OCI-LY7 (cell line): ENCODE measurements at regions not wholly inside any gene's neighbourhood (a gene's known extent, or its start where the extent isn't known, plus 50 kb on each side); places are given as distances from the start of the nearest gene placed in this dataset.

Experiments used
- BruUV-seq: library from RNA; stranded (reverse); fragments of 400-500 nt; replicated peaks from 2 replicates; lab custom pipeline; 2021; lab: Mats Ljungman, UMichigan
- CTCF ChIA-PET: fragments of 300-600 bp; sonication (Branson Sonifier 250); formaldehyde crosslinking; loops from one replicate; lab custom pipeline; 2022; ENCODE audit warnings: antibody characterized with exemption; ENCODE audit not compliant: unreplicated experiment; lab: Charles Lee
- POLR2A ChIA-PET: fragments of 300-600 bp; sonication (Branson Sonifier 250); formaldehyde crosslinking; loops from one replicate; lab custom pipeline; 2022; ENCODE audit warnings: antibody characterized with exemption; lab: Charles Lee
- DNase-seq: peaks from one replicate; pipeline ENCODE4 v3.0.0-alpha.2; 2015; ENCODE audit warnings: low spot score
- H2AFZ ChIP-seq: fragments of 200-600 bp; sonication (generic), shearing (Covaris generic); 2 replicates; pipeline ENCODE4 v1.6.1; 2014; ENCODE audit warnings: mild to moderate bottlenecking, antibody characterized with exemption, low read length, moderate library complexity
- H3K27ac ChIP-seq: fragments of 200-600 bp; sonication (generic); 2 replicates; pipeline ENCODE4 v1.5.1; 2014; ENCODE audit warnings: mixed run types, low read depth, mild to moderate bottlenecking, moderate library complexity, low read length, inconsistent platforms; ENCODE audit not compliant: poor library complexity, severe bottlenecking
- H3K36me3 ChIP-seq: fragments of 200-600 bp; sonication (generic); 2 replicates; pipeline ENCODE4 v1.6.1; 2014; ENCODE audit warnings: mild to moderate bottlenecking, antibody characterized with exemption, low read length, moderate library complexity, mixed read lengths; ENCODE audit not compliant: insufficient read depth
- H3K4me1 ChIP-seq: fragments of 200-600 bp; sonication (generic); 2 replicates; pipeline ENCODE4 v1.5.1; 2014; ENCODE audit warnings: mild to moderate bottlenecking, low read length; ENCODE audit not compliant: insufficient read depth, poor library complexity, severe bottlenecking
- H3K4me2 ChIP-seq: fragments of 200-600 bp; sonication (generic); 2 replicates; pipeline ENCODE4 v1.6.1; 2014; ENCODE audit warnings: mild to moderate bottlenecking, low read length
- H3K4me3 ChIP-seq: fragments of 200-600 bp; sonication (generic); 2 replicates; pipeline ENCODE4 v1.5.1; 2014; ENCODE audit warnings: mild to moderate bottlenecking, low read depth, low read length; ENCODE audit not compliant: poor library complexity, severe bottlenecking
- H3K79me2 ChIP-seq: fragments of 200-600 bp; sonication (generic); 2 replicates; pipeline ENCODE4 v1.6.1; 2016; ENCODE audit warnings: low read depth, mild to moderate bottlenecking, low read length, moderate library complexity, mixed read lengths; ENCODE audit not compliant: insufficient read depth
- H3K9me2 ChIP-seq: fragments of 200-600 bp; sonication (generic); 2 replicates; pipeline ENCODE4 v1.6.1; 2016; ENCODE audit warnings: mild to moderate bottlenecking, low read length, mixed read lengths; ENCODE audit not compliant: insufficient read depth
- H3K9me3 ChIP-seq: fragments of 200-600 bp; sonication (generic); 2 replicates; pipeline ENCODE4 v1.6.1; 2014; ENCODE audit warnings: mild to moderate bottlenecking, mixed run types, low read length, mixed read lengths
- H4K20me1 ChIP-seq: fragments of 200-600 bp; sonication (generic); 2 replicates; pipeline ENCODE4 v1.6.1; 2014; ENCODE audit warnings: mild to moderate bottlenecking, antibody characterized with exemption, low read length, moderate library complexity, mixed read lengths; ENCODE audit not compliant: insufficient read depth
- EZH2phosphoT487 ChIP-seq: fragments of 200-600 bp; sonication (generic); IDR thresholded peaks from 2 replicates; pipeline ENCODE4 v1.6.1; 2018; ENCODE audit warnings: low read depth, borderline replicate concordance, mild to moderate bottlenecking, mixed run types, antibody characterized with exemption, low read length, moderate library complexity, mixed read lengths
- intact Hi-C: fragments of 100-400 bp; cut with micrococcal nuclease; formaldehyde crosslinking; loops from one replicate; pipeline ENCODE4 v1.10.0; 2022; ENCODE audit not compliant: unreplicated experiment
- TF ChIP-seq, protein P1 (sequence below): fragments of 200-600 bp; sonication (generic); conservative IDR thresholded peaks from 2 replicates; pipeline ENCODE4 v1.5.1; 2014; ENCODE audit warnings: mild to moderate bottlenecking, antibody characterized with exemption, low read length, moderate library complexity, mixed read lengths

- Histone ChIP-seq H3K4me2 (no peak overlapping the region), H2AFZ (no peak overlapping the region), H3K79me2 (no peaks in the 10 kb centered on the region), H3K4me1 (no peaks in the 10 kb centered on the region), H3K4me3 (no peak overlapping the region), H3K36me3 (no peaks in the 10 kb centered on the region), H3K9me3 (no peaks in the 10 kb centered on the region), H3K27ac (no peak overlapping the region), H4K20me1 (no peaks in the 10 kb centered on the region), H3K9me2 (no peaks in the 10 kb centered on the region)
- BruUV-seq: no TSS peak
- ChIA-PET POLR2A (interaction anchor here (0.8 kb wide), 1 partner anchor 678 kb away, joined by 5 read pairs; no protein-coding TSS in a partner anchor), CTCF (no interaction called here)
- intact Hi-C loops: no loop called here
- DNase-seq: no peak
- TF ChIP-seq, protein P1, sequence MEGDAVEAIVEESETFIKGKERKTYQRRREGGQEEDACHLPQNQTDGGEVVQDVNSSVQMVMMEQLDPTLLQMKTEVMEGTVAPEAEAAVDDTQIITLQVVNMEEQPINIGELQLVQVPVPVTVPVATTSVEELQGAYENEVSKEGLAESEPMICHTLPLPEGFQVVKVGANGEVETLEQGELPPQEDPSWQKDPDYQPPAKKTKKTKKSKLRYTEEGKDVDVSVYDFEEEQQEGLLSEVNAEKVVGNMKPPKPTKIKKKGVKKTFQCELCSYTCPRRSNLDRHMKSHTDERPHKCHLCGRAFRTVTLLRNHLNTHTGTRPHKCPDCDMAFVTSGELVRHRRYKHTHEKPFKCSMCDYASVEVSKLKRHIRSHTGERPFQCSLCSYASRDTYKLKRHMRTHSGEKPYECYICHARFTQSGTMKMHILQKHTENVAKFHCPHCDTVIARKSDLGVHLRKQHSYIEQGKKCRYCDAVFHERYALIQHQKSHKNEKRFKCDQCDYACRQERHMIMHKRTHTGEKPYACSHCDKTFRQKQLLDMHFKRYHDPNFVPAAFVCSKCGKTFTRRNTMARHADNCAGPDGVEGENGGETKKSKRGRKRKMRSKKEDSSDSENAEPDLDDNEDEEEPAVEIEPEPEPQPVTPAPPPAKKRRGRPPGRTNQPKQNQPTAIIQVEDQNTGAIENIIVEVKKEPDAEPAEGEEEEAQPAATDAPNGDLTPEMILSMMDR: no peak
- TF ChIP-seq EZH2phosphoT487: no peak
Measured at GRCh38 chr4:136754810-136755530, 777.3 kb downstream of the PCDH18 start.

DNA sequence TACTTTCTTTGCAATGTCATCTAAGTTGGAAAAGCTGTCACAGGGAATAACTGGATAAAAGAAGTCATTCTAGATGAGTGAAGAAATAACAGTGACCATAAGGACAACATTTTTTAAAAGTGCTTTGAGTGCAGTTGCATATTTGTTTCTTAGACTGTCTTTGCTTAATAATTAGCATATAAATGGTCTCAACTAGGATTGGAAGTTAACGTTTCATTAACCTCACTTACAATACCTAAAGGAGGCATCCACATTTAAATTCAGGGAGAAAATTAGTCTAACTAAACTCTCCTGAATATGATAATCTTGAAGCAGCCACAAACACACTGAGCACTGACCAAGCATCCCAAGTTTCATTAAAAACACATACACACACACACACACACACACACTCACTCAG is 780.7 kb downstream of the PCDH18 start:
- Histone ChIP-seq H3K9me3 (no peaks in the 10 kb centered on the region), H3K79me2 (no peaks in the 10 kb centered on the region), H3K9me2 (no peaks in the 10 kb centered on the region), H3K36me3 (no peaks in the 10 kb centered on the region), H3K27ac (no peak overlapping the region), H3K4me2 (no peak overlapping the region), H2AFZ (no peak overlapping the region), H3K4me3 (no peak overlapping the region), H3K4me1 (no peaks in the 10 kb centered on the region), H4K20me1 (no peaks in the 10 kb centered on the region)
- POLR2A ChIA-PET: no interaction called here
- no peak for TF ChIP-seq EZH2phosphoT487
- TF ChIP-seq, protein P1: no peak
- intact Hi-C loops: no loop called here
- CTCF ChIA-PET: no interaction called here
- no TSS peak for BruUV-seq
- no peak for DNase-seq

- intact Hi-C loops: no loop called here
- Histone ChIP-seq H3K36me3 (no peaks in the 10 kb centered on the region), H4K20me1 (no peaks in the 10 kb centered on the region), H3K79me2 (no peaks in the 10 kb centered on the region), H3K9me2 (no peaks in the 10 kb centered on the region), H3K9me3 (no peaks in the 10 kb centered on the region), H3K4me1 (no peaks in the 10 kb centered on the region), H2AFZ (no peak overlapping the region), H3K4me3 (no peak overlapping the region), H3K4me2 (no peak overlapping the region), H3K27ac (no peak overlapping the region)
- ChIA-PET POLR2A (no interaction called here), CTCF (no interaction called here)
- no TSS peak for BruUV-seq
- no peak for DNase-seq
- TF ChIP-seq EZH2phosphoT487: no peak
- TF ChIP-seq, protein P1: no peak
Measured at GRCh38 chr4:136750897-136751296, 781.4 kb downstream of the PCDH18 start.
